Stimulated activated naive CD8-positive, alpha-beta T cell treated with anti-CD3 and anti-CD28 coated beads, Interleukin-15, Interleukin-2, amounts not matched to agents 100 U/mL and 50 U/mL, for 24 hours (primary cell): ENCODE measurements at regions not wholly inside any gene's neighbourhood (a gene's known extent, or its start where the extent isn't known, plus 50 kb on each side); places are given as distances from the start of the nearest gene placed in this dataset.
"Not testable (repeated sequence)": the region's sequence is repeated elsewhere in the genome, so short reads cannot be mapped to it uniquely, and the experiment has no call there.

Experiments used
- ATAC-seq: fragments of 150-1000 bp; cut with Tn5 transposase; one replicate; pipeline ENCODE4 v1.10.0; 2021
- DNase-seq: peaks from one replicate; pipeline ENCODE4 v3.0.0; 2021

- DNase-seq, ATAC-seq: not testable (repeated sequence)
Measured at GRCh38 chr3:23144051-23144450, 59.1 kb upstream of the UBE2E2 start.

- no peak for ATAC-seq
Measured at GRCh38 chr3:23146163-23146562, 57.0 kb upstream of the UBE2E2 start.

GRCh38 chr3:23152989-23153388, 50.1 kb upstream of the UBE2E2 start:
- ATAC-seq = no peak
- no peak for DNase-seq

More at GRCh38 chr3:23146163-23146562, 57.0 kb upstream of the UBE2E2 start:
- DNase-seq = no peak
